Smooth muscle cell (in vitro differentiated cells): ENCODE measurements at regions not wholly inside any gene's neighbourhood (a gene's known extent, or its start where the extent isn't known, plus 50 kb on each side); places are given as distances from the start of the nearest gene placed in this dataset.

Experiments
- DNase-seq: peaks from one replicate; lab custom pipeline; 2025; ENCODE audit not compliant: unreplicated experiment; lab: John Stamatoyannopoulos, UW
- H2AFZ ChIP-seq: fragments of 200-600 bp; sonication (generic); 2 replicates; pipeline ENCODE4 v1.6.0; 2016; ENCODE audit warnings: antibody characterized with exemption, low read depth, mild to moderate bottlenecking
- H3F3A ChIP-seq: fragments of 200-600 bp; sonication (generic); 2 replicates; pipeline ENCODE4 v1.6.0; 2017; ENCODE audit warnings: antibody characterized with exemption, low read depth
- H3K27ac ChIP-seq: fragments of 200-600 bp; sonication (generic); 2 replicates; pipeline ENCODE4 v1.5.1; 2016; ENCODE audit warnings: low read depth, mild to moderate bottlenecking
- H3K27me3 ChIP-seq: fragments of 200-600 bp; sonication (generic); 2 replicates; pipeline ENCODE4 v1.6.1; 2016; ENCODE audit warnings: low read depth, mild to moderate bottlenecking
- H3K36me3 ChIP-seq: fragments of 200-600 bp; sonication (generic); 2 replicates; pipeline ENCODE4 v1.5.1; 2016; ENCODE audit warnings: low read depth
- H3K4me1 ChIP-seq: fragments of 200-600 bp; sonication (generic); 2 replicates; pipeline ENCODE4 v1.5.1; 2016; ENCODE audit warnings: low read depth
- H3K4me2 ChIP-seq: fragments of 200-600 bp; sonication (generic); 2 replicates; pipeline ENCODE4 v1.6.0; 2016; ENCODE audit warnings: mild to moderate bottlenecking
- H3K4me3 ChIP-seq: fragments of 200-600 bp; sonication (generic); 2 replicates; pipeline ENCODE4 v1.5.1; 2016; ENCODE audit warnings: mild to moderate bottlenecking
- H3K79me2 ChIP-seq: fragments of 200-600 bp; sonication (generic); 2 replicates; pipeline ENCODE4 v1.6.0; 2016; ENCODE audit warnings: low read depth, mild to moderate bottlenecking
- H3K9ac ChIP-seq: fragments of 200-600 bp; sonication (generic); 2 replicates; pipeline ENCODE4 v1.6.0; 2016; ENCODE audit warnings: low read depth
- H3K9me3 ChIP-seq: fragments of 200-600 bp; sonication (generic); replicated peaks from 2 replicates; pipeline ENCODE4 v1.5.1; 2016; ENCODE audit warnings: low read depth
- H4K20me1 ChIP-seq: fragments of 200-600 bp; sonication (generic); 2 replicates; pipeline ENCODE4 v1.6.0; 2016; ENCODE audit warnings: low read depth
- CTCF ChIP-seq: fragments of 200-600 bp; sonication (generic); IDR thresholded peaks from 2 replicates; pipeline ENCODE4 v1.5.1; 2017; ENCODE audit warnings: borderline replicate concordance, mild to moderate bottlenecking, antibody characterized with exemption; ENCODE audit not compliant: insufficient read depth, poor library complexity, severe bottlenecking
- WGBS: methylation state at CpG from one replicate; pipeline ENCODE4 v1.1.7; 2016; ENCODE audit warnings: low lambda C conversion rate; 5-methylcytosine and 5-hydroxymethylcytosine counted together

- Histone ChIP-seq H4K20me1 (no peaks in the 10 kb centered on the region), H3K9me3 (no peaks in the 10 kb centered on the region), H3K79me2 (no peaks in the 10 kb centered on the region), H3K9ac (no peak overlapping the region), H3F3A (no peaks in the 10 kb centered on the region), H3K27me3 (no peaks in the 10 kb centered on the region), H3K4me2 (no peak overlapping the region), H3K4me1 (no peaks in the 10 kb centered on the region), H3K36me3 (no peaks in the 10 kb centered on the region), H3K27ac (no peak overlapping the region), H2AFZ (no peak overlapping the region), H3K4me3 (no peak overlapping the region)
- no peak for TF ChIP-seq CTCF
- no peak for DNase-seq
- 100% methylated on average over 2 of the region's 2 CpGs for WGBS
Observed at GRCh38 chr1:165025805-165026204, 330.7 kb downstream of the LMX1A start.

- Histone ChIP-seq H3F3A (no peaks in the 10 kb centered on the region), H3K27me3 (no peaks in the 10 kb centered on the region), H3K36me3 (no peaks in the 10 kb centered on the region), H3K4me3 (no peak overlapping the region), H4K20me1 (no peaks in the 10 kb centered on the region), H2AFZ (no peak overlapping the region), H3K9me3 (no peaks in the 10 kb centered on the region), H3K4me2 (no peak overlapping the region), H3K79me2 (no peaks in the 10 kb centered on the region), H3K4me1 (no peaks in the 10 kb centered on the region), H3K9ac (no peak overlapping the region), H3K27ac (no peak overlapping the region)
- 87% methylated on average over 4 of the region's 4 CpGs for whole genome bisulfite sequencing
- no peak for DNase-seq
- no peak for TF ChIP-seq CTCF
Observed at GRCh38 chr1:165014753-165015152, 341.8 kb downstream of the LMX1A start.

- Histone ChIP-seq H3F3A (no peaks in the 10 kb centered on the region), H3K9me3 (no peaks in the 10 kb centered on the region), H3K9ac (no peak overlapping the region), H3K4me1 (no peaks in the 10 kb centered on the region), H3K27me3 (no peaks in the 10 kb centered on the region), H3K36me3 (no peaks in the 10 kb centered on the region), H3K27ac (no peak overlapping the region), H3K4me3 (no peak overlapping the region), H4K20me1 (no peaks in the 10 kb centered on the region), H3K79me2 (no peaks in the 10 kb centered on the region), H2AFZ (no peak overlapping the region), H3K4me2 (no peak overlapping the region)
- TF ChIP-seq CTCF, result no peak
- no peak for DNase-seq
- WGBS, result 39% methylated on average over 1 of the region's 1 CpG
Observed at GRCh38 chr1:165011991-165012531, 344.5 kb downstream of the LMX1A start.

- Histone ChIP-seq H3K4me2 (no peak overlapping the region), H2AFZ (no peak overlapping the region), H3K4me1 (no peaks in the 10 kb centered on the region), H3F3A (no peaks in the 10 kb centered on the region), H3K27ac (no peak overlapping the region), H3K27me3 (no peaks in the 10 kb centered on the region), H3K9me3 (no peaks in the 10 kb centered on the region), H3K9ac (no peak overlapping the region), H3K79me2 (no peaks in the 10 kb centered on the region), H4K20me1 (no peaks in the 10 kb centered on the region), H3K36me3 (no peaks in the 10 kb centered on the region), H3K4me3 (no peak overlapping the region)
- TF ChIP-seq CTCF, result no peak
- DNase-seq, result no peak
- WGBS, result 87% methylated on average over 1 of the region's 1 CpG
Observed at GRCh38 chr1:165011186-165011585, 345.3 kb downstream of the LMX1A start.
